CD14-positive monocyte (primary cell): ENCODE measurements at regions not wholly inside any gene's neighbourhood (a gene's known extent, or its start where the extent isn't known, plus 50 kb on each side); places are given as distances from the start of the nearest gene placed in this dataset.

Experiments
- DNase-seq, 3 donors: peaks; one replicate each; pipeline ENCODE4 v3.0.0-alpha.2; 2011 to 2022
- H2AFZ ChIP-seq: 2 replicates; pipeline ENCODE4 v1.6.0; 2012; ENCODE audit warnings: mild to moderate bottlenecking, low read depth, low read length, inconsistent platforms; ENCODE audit not compliant: insufficient read depth, poor library complexity, severe bottlenecking
- H3K27ac ChIP-seq, 2 donors: 1 replicate in 1 of 2; 2 replicates in 1 of 2; pipeline ENCODE4 v1.5.1; 2012 to 2013; ENCODE audit warnings: low read length in 2 of 2, control low read depth in 1 of 2, inconsistent platforms in 1 of 2, low read depth in 1 of 2, mild to moderate bottlenecking in 1 of 2
- H3K27me3 ChIP-seq, 2 donors: one replicate each; pipeline versions ENCODE4 v1.6.0 to v1.6.1; 2011 to 2013; ENCODE audit warnings: low read length in 2 of 2; ENCODE audit not compliant: control insufficient read depth in 2 of 2, insufficient read depth in 2 of 2
- H3K36me3 ChIP-seq, 2 donors: replicated peaks in 1 of 2; 1 replicate in 1 of 2; 2 replicates in 1 of 2; pipeline versions ENCODE4 v1.5.1 to v1.6.1; 2012 to 2013; ENCODE audit warnings: low read length in 2 of 2, control low read depth in 1 of 2, inconsistent platforms in 1 of 2, mild to moderate bottlenecking in 1 of 2; ENCODE audit not compliant: insufficient read depth in 2 of 2, control insufficient read depth in 1 of 2
- H3K4me1 ChIP-seq, 2 donors: 1 replicate in 1 of 2; 2 replicates in 1 of 2; pipeline versions ENCODE4 v1.5.1 to v1.6.1; 2012 to 2013; ENCODE audit warnings: low read length in 2 of 2, control low read depth in 1 of 2, inconsistent platforms in 1 of 2, mild to moderate bottlenecking in 1 of 2, moderate library complexity in 1 of 2; ENCODE audit not compliant: insufficient read depth in 2 of 2, control insufficient read depth in 1 of 2
- H3K4me2 ChIP-seq: replicated peaks from 2 replicates; pipeline ENCODE3; 2012; ENCODE audit warnings: low read length, moderate library complexity, mild to moderate bottlenecking; ENCODE audit not compliant: poor library complexity, severe bottlenecking; ENCODE audit errors: extremely low read depth
- H3K4me3 ChIP-seq, 3 experiments: fragments of 200-600 bp in 1 of 3; sonication (generic) in 1 of 3; replicated peaks in 1 of 3; 1 replicate in 2 of 3; 2 replicates in 1 of 3; pipeline ENCODE4 v1.5.1; 2011 to 2013; ENCODE audit warnings: low read length in 3 of 3, mild to moderate bottlenecking in 3 of 3, control low read depth in 2 of 3, low read depth in 2 of 3, inconsistent platforms in 1 of 3, moderate library complexity in 1 of 3
- H3K79me2 ChIP-seq: 2 replicates; pipeline ENCODE4 v1.6.0; 2012; ENCODE audit warnings: mild to moderate bottlenecking, control low read depth, inconsistent platforms, low read length, moderate library complexity; ENCODE audit not compliant: insufficient read depth
- H3K9ac ChIP-seq: 2 replicates; pipeline ENCODE4 v1.6.0; 2017; ENCODE audit warnings: low read length, mild to moderate bottlenecking; ENCODE audit not compliant: insufficient read depth, poor library complexity, severe bottlenecking
- H3K9me3 ChIP-seq, 2 donors: replicated peaks in 1 of 2; 1 replicate in 1 of 2; 2 replicates in 1 of 2; pipeline versions ENCODE4 v1.5.1 to v1.6.1; 2012 to 2013; ENCODE audit warnings: low read length in 2 of 2, control low read depth in 1 of 2; ENCODE audit not compliant: control insufficient read depth in 1 of 2, insufficient read depth in 1 of 2
- H4K20me1 ChIP-seq: 2 replicates; pipeline ENCODE4 v1.6.0; 2012; ENCODE audit warnings: mild to moderate bottlenecking, low read length, control low read depth, moderate library complexity; ENCODE audit not compliant: insufficient read depth
- H3K27ac Mint-ChIP-seq, 7 donors: one replicate each; pipeline ENCODE4 v1.8.0; 2020; ENCODE audit warnings: mild to moderate bottlenecking in 7 of 7, mixed read lengths in 7 of 7, moderate library complexity in 6 of 7, inconsistent platforms in 2 of 7
- H3K27me3 Mint-ChIP-seq, 3 donors: one replicate each; pipeline ENCODE4 v1.8.0; 2021 to 2022; ENCODE audit warnings: low read depth in 3 of 3, mild to moderate bottlenecking in 3 of 3, mixed read lengths in 3 of 3, moderate library complexity in 3 of 3, inconsistent platforms in 1 of 3
- H3K36me3 Mint-ChIP-seq, 2 donors: one replicate each; pipeline ENCODE4 v1.8.0; 2020; ENCODE audit warnings: mixed read lengths in 2 of 2, inconsistent platforms in 1 of 2, mild to moderate bottlenecking in 1 of 2
- H3K4me1 Mint-ChIP-seq: one replicate; pipeline ENCODE4 v1.8.0; 2020; ENCODE audit warnings: mild to moderate bottlenecking, mixed read lengths
- H3K4me3 Mint-ChIP-seq, 2 donors: one replicate each; pipeline ENCODE4 v1.8.0; 2020; ENCODE audit warnings: mild to moderate bottlenecking in 2 of 2, mixed read lengths in 2 of 2, moderate library complexity in 1 of 2
- H3K9me3 Mint-ChIP-seq, 7 donors: one replicate each; pipeline ENCODE4 v1.8.0; 2020 to 2022; ENCODE audit warnings: mixed read lengths in 7 of 7, mild to moderate bottlenecking in 6 of 7, moderate library complexity in 6 of 7, inconsistent platforms in 2 of 7
- WGBS: methylation state at CpG from one replicate; pipeline ENCODE4 v1.1.5; 2013; ENCODE audit warnings: missing lambda C conversion rate; ENCODE audit not compliant: insufficient coverage; 5-methylcytosine and 5-hydroxymethylcytosine counted together
- intact Hi-C, 2 donors: fragments of 100-400 bp; cut with micrococcal nuclease; formaldehyde crosslinking; loops; one replicate each; pipeline versions ENCODE4 v1.15.0 to v1.15.1; 2023
- TF ChIP-seq, protein P1 (sequence below): fragments of 200-600 bp; IDR thresholded peaks from one replicate; pipeline ENCODE4 v1.8.0; 2022; ENCODE audit warnings: antibody characterized with exemption, mild to moderate bottlenecking

DNA sequence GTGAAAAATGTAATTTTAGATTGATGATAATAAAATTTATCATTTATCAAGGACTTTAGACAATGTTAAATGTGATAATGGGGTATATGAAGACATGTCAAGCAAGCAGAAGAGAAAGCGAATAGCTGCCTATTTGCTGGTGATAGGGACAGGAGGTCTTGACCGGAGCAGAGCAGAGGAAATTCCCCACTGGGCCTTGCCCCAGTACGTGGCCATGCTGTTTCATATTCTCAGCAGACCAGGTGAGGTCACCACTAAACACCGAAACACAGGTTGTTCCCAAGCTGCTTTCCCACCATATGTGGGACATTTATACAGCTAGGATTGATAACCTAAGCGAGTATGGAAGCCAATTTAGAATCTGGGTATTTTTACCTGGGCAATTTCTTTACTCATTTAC is 1629.6 kb downstream of the FAM181B start:
- peaks cover 0 to 5% (median 0%) of the 10 kb centered on the region in 7 donors for H3K9me3 Mint-ChIP-seq
- no peaks in the 10 kb centered on the region for H3K9me3 ChIP-seq
- intact Hi-C loops, result no loop called here
- no peak overlapping the region for H3K4me3 Mint-ChIP-seq
- WGBS, result 94% methylated on average over 3 of the region's 5 CpGs
- H3K4me1 ChIP-seq, result no peaks in the 10 kb centered on the region
- H3K27me3 ChIP-seq, result no peaks in the 10 kb centered on the region
- TF ChIP-seq, protein P1, sequence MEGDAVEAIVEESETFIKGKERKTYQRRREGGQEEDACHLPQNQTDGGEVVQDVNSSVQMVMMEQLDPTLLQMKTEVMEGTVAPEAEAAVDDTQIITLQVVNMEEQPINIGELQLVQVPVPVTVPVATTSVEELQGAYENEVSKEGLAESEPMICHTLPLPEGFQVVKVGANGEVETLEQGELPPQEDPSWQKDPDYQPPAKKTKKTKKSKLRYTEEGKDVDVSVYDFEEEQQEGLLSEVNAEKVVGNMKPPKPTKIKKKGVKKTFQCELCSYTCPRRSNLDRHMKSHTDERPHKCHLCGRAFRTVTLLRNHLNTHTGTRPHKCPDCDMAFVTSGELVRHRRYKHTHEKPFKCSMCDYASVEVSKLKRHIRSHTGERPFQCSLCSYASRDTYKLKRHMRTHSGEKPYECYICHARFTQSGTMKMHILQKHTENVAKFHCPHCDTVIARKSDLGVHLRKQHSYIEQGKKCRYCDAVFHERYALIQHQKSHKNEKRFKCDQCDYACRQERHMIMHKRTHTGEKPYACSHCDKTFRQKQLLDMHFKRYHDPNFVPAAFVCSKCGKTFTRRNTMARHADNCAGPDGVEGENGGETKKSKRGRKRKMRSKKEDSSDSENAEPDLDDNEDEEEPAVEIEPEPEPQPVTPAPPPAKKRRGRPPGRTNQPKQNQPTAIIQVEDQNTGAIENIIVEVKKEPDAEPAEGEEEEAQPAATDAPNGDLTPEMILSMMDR, result no peak
- no peaks in the 10 kb centered on the region for H3K36me3 Mint-ChIP-seq
- H3K27ac Mint-ChIP-seq, result no peak overlapping the region
- no peak overlapping the region for H2AFZ ChIP-seq
- H3K79me2 ChIP-seq, result no peaks in the 10 kb centered on the region
- H3K36me3 ChIP-seq, result no peaks in the 10 kb centered on the region
- H3K4me1 Mint-ChIP-seq, result no peaks in the 10 kb centered on the region
- H3K4me3 ChIP-seq, result no peak overlapping the region
- no peaks in the 10 kb centered on the region for H4K20me1 ChIP-seq
- no peaks in the 10 kb centered on the region for H3K27me3 Mint-ChIP-seq
- H3K9ac ChIP-seq, result no peak overlapping the region
- no peak overlapping the region for H3K4me2 ChIP-seq
- DNase-seq, result no peak
- H3K27ac ChIP-seq, result no peak overlapping the region

DNA sequence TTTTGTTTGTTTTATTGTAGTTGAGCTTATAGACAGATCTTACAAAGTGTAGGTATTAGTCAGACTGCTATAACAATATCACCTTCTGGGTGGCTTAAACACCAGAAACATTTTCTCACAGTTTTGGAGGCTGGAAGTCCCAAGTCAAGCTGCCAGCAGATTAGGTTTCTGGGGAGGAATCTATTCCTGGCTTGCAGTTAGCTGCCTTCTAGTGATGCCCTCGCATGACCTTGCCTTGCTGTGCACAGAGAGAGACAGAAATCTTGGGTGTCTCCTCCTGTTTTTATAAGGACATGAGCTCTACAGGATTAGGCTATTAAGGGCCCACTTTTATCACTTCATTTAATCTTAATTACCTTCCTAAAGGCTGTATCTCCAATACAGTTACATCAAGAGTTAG is 1635.2 kb downstream of the FAM181B start:
- no peaks in the 10 kb centered on the region for H3K27me3 Mint-ChIP-seq
- 71% methylated on average over 1 of the region's 1 CpG for WGBS
- no peaks in the 10 kb centered on the region for H3K36me3 Mint-ChIP-seq
- H3K9me3 ChIP-seq, result no peaks in the 10 kb centered on the region
- H3K4me3 Mint-ChIP-seq, result no peak overlapping the region
- H3K4me2 ChIP-seq, result no peak overlapping the region
- no peak overlapping the region for H3K27ac ChIP-seq
- no peaks in the 10 kb centered on the region for H3K27me3 ChIP-seq
- H2AFZ ChIP-seq, result no peak overlapping the region
- no peaks in the 10 kb centered on the region for H4K20me1 ChIP-seq
- H3K4me1 Mint-ChIP-seq, result no peaks in the 10 kb centered on the region
- H3K4me1 ChIP-seq, result no peaks in the 10 kb centered on the region
- peaks cover 0 to 2% (median 0%) of the 10 kb centered on the region in 7 donors for H3K9me3 Mint-ChIP-seq
- intact Hi-C loops, result no loop called here
- H3K9ac ChIP-seq, result no peak overlapping the region
- H3K36me3 ChIP-seq, result no peaks in the 10 kb centered on the region
- TF ChIP-seq, protein P1, result no peak
- H3K79me2 ChIP-seq, result no peaks in the 10 kb centered on the region
- DNase-seq, result no peak
- no peak overlapping the region for H3K4me3 ChIP-seq
- no peak overlapping the region for H3K27ac Mint-ChIP-seq
